Smooth muscle cell (in vitro differentiated cells): ENCODE measurements at regions not wholly inside any gene's neighbourhood (a gene's known extent, or its start where the extent isn't known, plus 50 kb on each side); places are given as distances from the start of the nearest gene placed in this dataset.

Experiments
- DNase-seq: peaks from one replicate; lab custom pipeline; 2025; ENCODE audit not compliant: unreplicated experiment; lab: John Stamatoyannopoulos, UW
- H2AFZ ChIP-seq: fragments of 200-600 bp; sonication (generic); 2 replicates; pipeline ENCODE4 v1.6.0; 2016; ENCODE audit warnings: antibody characterized with exemption, low read depth, mild to moderate bottlenecking
- H3F3A ChIP-seq: fragments of 200-600 bp; sonication (generic); 2 replicates; pipeline ENCODE4 v1.6.0; 2017; ENCODE audit warnings: antibody characterized with exemption, low read depth
- H3K27ac ChIP-seq: fragments of 200-600 bp; sonication (generic); 2 replicates; pipeline ENCODE4 v1.5.1; 2016; ENCODE audit warnings: low read depth, mild to moderate bottlenecking
- H3K27me3 ChIP-seq: fragments of 200-600 bp; sonication (generic); 2 replicates; pipeline ENCODE4 v1.6.1; 2016; ENCODE audit warnings: low read depth, mild to moderate bottlenecking
- H3K36me3 ChIP-seq: fragments of 200-600 bp; sonication (generic); 2 replicates; pipeline ENCODE4 v1.5.1; 2016; ENCODE audit warnings: low read depth
- H3K4me1 ChIP-seq: fragments of 200-600 bp; sonication (generic); 2 replicates; pipeline ENCODE4 v1.5.1; 2016; ENCODE audit warnings: low read depth
- H3K4me2 ChIP-seq: fragments of 200-600 bp; sonication (generic); 2 replicates; pipeline ENCODE4 v1.6.0; 2016; ENCODE audit warnings: mild to moderate bottlenecking
- H3K4me3 ChIP-seq: fragments of 200-600 bp; sonication (generic); 2 replicates; pipeline ENCODE4 v1.5.1; 2016; ENCODE audit warnings: mild to moderate bottlenecking
- H3K79me2 ChIP-seq: fragments of 200-600 bp; sonication (generic); 2 replicates; pipeline ENCODE4 v1.6.0; 2016; ENCODE audit warnings: low read depth, mild to moderate bottlenecking
- H3K9ac ChIP-seq: fragments of 200-600 bp; sonication (generic); 2 replicates; pipeline ENCODE4 v1.6.0; 2016; ENCODE audit warnings: low read depth
- H3K9me3 ChIP-seq: fragments of 200-600 bp; sonication (generic); replicated peaks from 2 replicates; pipeline ENCODE4 v1.5.1; 2016; ENCODE audit warnings: low read depth
- H4K20me1 ChIP-seq: fragments of 200-600 bp; sonication (generic); 2 replicates; pipeline ENCODE4 v1.6.0; 2016; ENCODE audit warnings: low read depth
- CTCF ChIP-seq: fragments of 200-600 bp; sonication (generic); IDR thresholded peaks from 2 replicates; pipeline ENCODE4 v1.5.1; 2017; ENCODE audit warnings: borderline replicate concordance, mild to moderate bottlenecking, antibody characterized with exemption; ENCODE audit not compliant: insufficient read depth, poor library complexity, severe bottlenecking
- WGBS: methylation state at CpG from one replicate; pipeline ENCODE4 v1.1.7; 2016; ENCODE audit warnings: low lambda C conversion rate; 5-methylcytosine and 5-hydroxymethylcytosine counted together

GRCh38 chr7:83791737-83792136 lies 142.8 kb upstream of the SEMA3E start:
- Histone ChIP-seq H2AFZ (no peak overlapping the region), H3F3A (no peaks in the 10 kb centered on the region), H3K27ac (no peak overlapping the region), H4K20me1 (no peaks in the 10 kb centered on the region), H3K9ac (no peak overlapping the region), H3K4me2 (no peak overlapping the region), H3K79me2 (no peaks in the 10 kb centered on the region), H3K36me3 (no peaks in the 10 kb centered on the region), H3K4me3 (no peak overlapping the region), H3K27me3 (no peaks in the 10 kb centered on the region), H3K9me3 (no peaks in the 10 kb centered on the region), H3K4me1 (no peaks in the 10 kb centered on the region)
- no peak for TF ChIP-seq CTCF
- WGBS, result 84% methylated on average over 1 of the region's 1 CpG
- no peak for DNase-seq

- Histone ChIP-seq H3K36me3 (no peaks in the 10 kb centered on the region), H3K27ac (no peak overlapping the region), H2AFZ (no peak overlapping the region), H3F3A (no peaks in the 10 kb centered on the region), H3K4me1 (no peaks in the 10 kb centered on the region), H3K27me3 (no peaks in the 10 kb centered on the region), H3K9ac (no peak overlapping the region), H3K4me3 (no peak overlapping the region), H3K9me3 (no peaks in the 10 kb centered on the region), H4K20me1 (no peaks in the 10 kb centered on the region), H3K79me2 (no peaks in the 10 kb centered on the region), H3K4me2 (no peak overlapping the region)
- WGBS, result 92% methylated on average over 2 of the region's 2 CpGs
- DNase-seq, result no peak
- no peak for TF ChIP-seq CTCF
These were observed 137.9 kb upstream of the SEMA3E start for GRCh38 chr7:83786858-83787257.

- Histone ChIP-seq H3K4me2 (no peak overlapping the region), H3K36me3 (no peaks in the 10 kb centered on the region), H3K79me2 (no peaks in the 10 kb centered on the region), H3K9me3 (no peaks in the 10 kb centered on the region), H3K9ac (no peak overlapping the region), H3K27me3 (no peaks in the 10 kb centered on the region), H3K4me1 (no peaks in the 10 kb centered on the region), H3K4me3 (no peak overlapping the region), H3F3A (no peaks in the 10 kb centered on the region), H4K20me1 (no peaks in the 10 kb centered on the region), H3K27ac (no peak overlapping the region), H2AFZ (no peak overlapping the region)
- TF ChIP-seq CTCF, result no peak
- DNase-seq, result no peak
- WGBS, result 90% methylated on average over 2 of the region's 2 CpGs
These were observed 133.7 kb upstream of the SEMA3E start for GRCh38 chr7:83782628-83783027.

- 86% methylated on average over 1 of the region's 1 CpG for WGBS
- H3K36me3 ChIP-seq, result no peaks in the 10 kb centered on the region
- no peak for DNase-seq
- no peak overlapping the region for H3K27ac ChIP-seq
- H3K79me2 ChIP-seq, result no peaks in the 10 kb centered on the region
- no peak overlapping the region for H3K4me3 ChIP-seq
- H3K27me3 ChIP-seq, result no peaks in the 10 kb centered on the region
- H3K4me2 ChIP-seq, result no peak overlapping the region
- H3K9me3 ChIP-seq, result no peaks in the 10 kb centered on the region
- H3K4me1 ChIP-seq, result no peaks in the 10 kb centered on the region
- no peak for TF ChIP-seq CTCF
- H2AFZ ChIP-seq, result no peak overlapping the region
- no peak overlapping the region for H3K9ac ChIP-seq
- no peaks in the 10 kb centered on the region for H3F3A ChIP-seq
- H4K20me1 ChIP-seq, result no peaks in the 10 kb centered on the region
These were observed 129.1 kb upstream of the SEMA3E start for GRCh38 chr7:83778073-83778443.
